Upper lobe of left lung (tissue), 6 donors: ENCODE measurements at regions not wholly inside any gene's neighbourhood (a gene's known extent, or its start where the extent isn't known, plus 50 kb on each side); places are given as distances from the start of the nearest gene placed in this dataset.

ENCODE experiments used
- ATAC-seq, 2 donors: fragments of 200-7000 bp; cut with Tn5 transposase; one replicate each; pipeline ENCODE4 v1.9.1; 2022; ENCODE audit warnings: mild to moderate bottlenecking in 2 of 2, moderate library complexity in 2 of 2; ENCODE audit not compliant: low FRiP score in 2 of 2
- DNase-seq, 2 donors: peaks; one replicate each; pipeline ENCODE4 v3.0.0-alpha.2; 2019 to 2020
- H3K27ac ChIP-seq, 4 donors: fragments of 200-600 bp; sonication (generic); one replicate each; pipeline ENCODE4 v1.5.1; 2016 to 2019
- H3K27me3 ChIP-seq, 4 donors: fragments of 200-600 bp; sonication (generic); one replicate each; pipeline ENCODE4 v1.5.1; 2017 to 2019
- H3K36me3 ChIP-seq, 4 donors: fragments of 200-600 bp; sonication (generic); one replicate each; pipeline ENCODE4 v1.5.1; 2016 to 2019
- H3K4me1 ChIP-seq, 4 donors: fragments of 200-600 bp; sonication (generic); one replicate each; pipeline ENCODE4 v1.5.1; 2018 to 2019
- H3K4me3 ChIP-seq, 4 donors: fragments of 200-600 bp; sonication (generic); one replicate each; pipeline ENCODE4 v1.5.1; 2017 to 2019; ENCODE audit warnings: mild to moderate bottlenecking in 2 of 4, moderate library complexity in 1 of 4
- H3K9me3 ChIP-seq, 4 donors: fragments of 200-600 bp; sonication (generic); one replicate each; pipeline ENCODE4 v1.5.1; 2018 to 2019
- EP300 ChIP-seq, 4 donors: sonication (generic); formaldehyde crosslinking; IDR thresholded peaks; one replicate each; pipeline ENCODE4 v1.5.1; 2017; ENCODE audit warnings: antibody characterized with exemption in 4 of 4, control low read depth in 2 of 4
- POLR2A ChIP-seq, 4 donors: fragments of 450-650 bp; IDR thresholded peaks; one replicate each; pipeline ENCODE4 v1.5.1; 2016 to 2017; ENCODE audit warnings: antibody characterized with exemption in 4 of 4, mild to moderate bottlenecking in 2 of 4
- POLR2AphosphoS5 ChIP-seq, 2 donors: sonication (generic); formaldehyde crosslinking; IDR thresholded peaks; one replicate each; pipeline ENCODE4 v1.5.1; 2017; ENCODE audit warnings: antibody characterized with exemption in 2 of 2
- WGBS, 2 donors: methylation state at CpG; one replicate each; pipeline ENCODE4 v1.1.5; 2017 to 2018; 5-methylcytosine and 5-hydroxymethylcytosine counted together
- TF ChIP-seq, protein P1 (sequence below), 6 experiments: fragments of 450-650 bp in 4 of 6; fragments of 200-600 bp in 2 of 6; sonication (generic) in 2 of 6; IDR thresholded peaks; one replicate each; pipeline ENCODE4 v1.5.1; 2016 to 2019; ENCODE audit warnings: antibody characterized with exemption in 6 of 6
- donor health status: DM: no; HTN: no; CAD: no; lungs with moderate emphysema.
- donor health status: DM: no; HTN: yes; CAD: no; lungs with severe emphysema.

DNA sequence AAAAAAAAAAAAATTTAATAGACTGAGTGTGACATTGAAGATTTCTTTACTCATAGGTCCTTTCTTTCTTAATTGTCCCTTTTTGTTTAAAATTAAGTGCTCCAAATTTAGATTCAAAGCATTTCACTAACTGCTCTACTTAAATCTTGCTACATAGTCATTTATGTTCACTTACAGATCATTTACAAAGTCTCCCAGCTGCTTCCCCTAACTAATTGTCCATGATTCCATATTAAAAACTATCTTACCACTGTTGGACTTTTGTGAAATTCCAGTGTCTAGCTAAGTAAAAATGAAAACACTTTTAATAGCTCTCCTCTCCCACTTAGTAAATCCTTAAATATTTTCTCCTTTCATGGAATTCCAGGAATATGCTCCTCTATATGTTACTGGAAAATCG, 850.5 kb downstream of the NR2F1-AS1 start:
- DNase-seq (no peak), ATAC-seq (no peak)
- WGBS, 2 donors = 59 to 75% methylated on average over 1 of the region's 1 CpG
- no peaks in the 10 kb centered on the region for H3K27me3 ChIP-seq
- H3K27ac ChIP-seq = no peak overlapping the region
- no peaks in the 10 kb centered on the region for H3K4me1 ChIP-seq
- H3K4me3 ChIP-seq = no peak overlapping the region
- no peaks in the 10 kb centered on the region for H3K9me3 ChIP-seq
- no peaks in the 10 kb centered on the region for H3K36me3 ChIP-seq
- TF ChIP-seq, protein P1, sequence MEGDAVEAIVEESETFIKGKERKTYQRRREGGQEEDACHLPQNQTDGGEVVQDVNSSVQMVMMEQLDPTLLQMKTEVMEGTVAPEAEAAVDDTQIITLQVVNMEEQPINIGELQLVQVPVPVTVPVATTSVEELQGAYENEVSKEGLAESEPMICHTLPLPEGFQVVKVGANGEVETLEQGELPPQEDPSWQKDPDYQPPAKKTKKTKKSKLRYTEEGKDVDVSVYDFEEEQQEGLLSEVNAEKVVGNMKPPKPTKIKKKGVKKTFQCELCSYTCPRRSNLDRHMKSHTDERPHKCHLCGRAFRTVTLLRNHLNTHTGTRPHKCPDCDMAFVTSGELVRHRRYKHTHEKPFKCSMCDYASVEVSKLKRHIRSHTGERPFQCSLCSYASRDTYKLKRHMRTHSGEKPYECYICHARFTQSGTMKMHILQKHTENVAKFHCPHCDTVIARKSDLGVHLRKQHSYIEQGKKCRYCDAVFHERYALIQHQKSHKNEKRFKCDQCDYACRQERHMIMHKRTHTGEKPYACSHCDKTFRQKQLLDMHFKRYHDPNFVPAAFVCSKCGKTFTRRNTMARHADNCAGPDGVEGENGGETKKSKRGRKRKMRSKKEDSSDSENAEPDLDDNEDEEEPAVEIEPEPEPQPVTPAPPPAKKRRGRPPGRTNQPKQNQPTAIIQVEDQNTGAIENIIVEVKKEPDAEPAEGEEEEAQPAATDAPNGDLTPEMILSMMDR (IDR thresholded peaks at IDR 0.05) = no peak
- no peak for TF ChIP-seq EP300 (IDR thresholded peaks at IDR 0.05)
- TF ChIP-seq POLR2A (IDR thresholded peaks at IDR 0.05) = no peak
- TF ChIP-seq POLR2AphosphoS5 (IDR thresholded peaks at IDR 0.05) = no peak

DNA sequence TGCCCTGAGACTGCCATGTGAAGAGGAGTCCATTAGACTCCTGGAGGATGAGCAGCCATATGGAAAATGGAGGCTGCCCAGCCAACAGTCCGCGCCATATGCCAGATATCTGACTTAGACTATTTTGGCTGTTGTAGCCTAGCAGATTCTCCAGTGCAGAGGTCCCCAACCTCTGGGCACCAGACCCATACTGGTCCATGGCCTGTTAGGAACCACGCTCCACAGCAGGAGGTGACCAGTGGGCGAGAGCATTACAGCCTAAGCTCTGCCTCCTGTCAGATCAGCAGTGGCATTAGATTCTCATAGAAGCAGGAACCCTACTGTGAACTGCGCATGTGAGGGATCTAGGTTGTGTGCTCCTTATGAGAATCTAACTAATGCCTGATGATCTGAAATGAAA, 851.9 kb downstream of the NR2F1-AS1 start:
- Histone ChIP-seq H3K36me3 (no peaks in the 10 kb centered on the region), H3K4me3 (no peak overlapping the region), H3K27ac (no peak overlapping the region), H3K27me3 (no peaks in the 10 kb centered on the region), H3K9me3 (no peaks in the 10 kb centered on the region), H3K4me1 (no peaks in the 10 kb centered on the region)
- DNase-seq (no peak), ATAC-seq (no peak)
- no peak for TF ChIP-seq POLR2AphosphoS5 (IDR thresholded peaks at IDR 0.05)
- no peak for TF ChIP-seq POLR2A (IDR thresholded peaks at IDR 0.05)
- TF ChIP-seq EP300 (IDR thresholded peaks at IDR 0.05) = no peak
- TF ChIP-seq, protein P1 (IDR thresholded peaks at IDR 0.05) = no peak
- WGBS, 2 donors = 88 to 98% methylated on average over 5 of the region's 5 CpGs

GRCh38 chr5:92715946-92716520, 865.0 kb downstream of the NR2F1-AS1 start:
- Histone ChIP-seq H3K27me3 (no peaks in the 10 kb centered on the region), H3K36me3 (no peaks in the 10 kb centered on the region), H3K4me3 (no peak overlapping the region), H3K27ac (no peak overlapping the region), H3K4me1 (no peaks in the 10 kb centered on the region), H3K9me3 (no peaks in the 10 kb centered on the region)
- no peak for TF ChIP-seq EP300 (IDR thresholded peaks at IDR 0.05)
- TF ChIP-seq POLR2A (IDR thresholded peaks at IDR 0.05) = no peak
- TF ChIP-seq, protein P1 (IDR thresholded peaks at IDR 0.05) = no peak
- TF ChIP-seq POLR2AphosphoS5 (IDR thresholded peaks at IDR 0.05) = no peak
- no peak for DNase-seq
- no peak for ATAC-seq
- WGBS, 2 donors = 79 to 89% methylated on average over 5 of the region's 5 CpGs

GRCh38 chr5:92713826-92714225, 867.2 kb downstream of the NR2F1-AS1 start:
- TF ChIP-seq EP300 (IDR thresholded peaks at IDR 0.05) (no peak), POLR2AphosphoS5 (IDR thresholded peaks at IDR 0.05) (no peak), POLR2A (IDR thresholded peaks at IDR 0.05) (no peak)
- TF ChIP-seq, protein P1 (IDR thresholded peaks at IDR 0.05) = no peak
- Histone ChIP-seq H3K4me3 (no peak overlapping the region), H3K36me3 (no peaks in the 10 kb centered on the region), H3K4me1 (no peaks in the 10 kb centered on the region), H3K27ac (no peak overlapping the region), H3K9me3 (no peaks in the 10 kb centered on the region), H3K27me3 (no peaks in the 10 kb centered on the region)
- DNase-seq (no peak), ATAC-seq (no peak)
- WGBS, 2 donors = 56 to 61% methylated on average over 1 of the region's 1 CpG

GRCh38 chr5:92713335-92713743, 867.7 kb downstream of the NR2F1-AS1 start:
- no peak for DNase-seq
- ATAC-seq = no peak
- Histone ChIP-seq H3K36me3 (no peaks in the 10 kb centered on the region), H3K27me3 (no peaks in the 10 kb centered on the region), H3K9me3 (no peaks in the 10 kb centered on the region), H3K4me1 (no peaks in the 10 kb centered on the region), H3K4me3 (no peak overlapping the region), H3K27ac (no peak overlapping the region)
- no peak for TF ChIP-seq POLR2A (IDR thresholded peaks at IDR 0.05)
- WGBS, 2 donors = 45 to 46% methylated on average over 8 of the region's 8 CpGs
